HG03045 (cell line): ENCODE measurements at regions not wholly inside any gene's neighbourhood (a gene's known extent, or its start where the extent isn't known, plus 50 kb on each side); places are given as distances from the start of the nearest gene placed in this dataset.

Experiments
- ATAC-seq: cut with Tn5 transposase; IDR thresholded peaks from one replicate; pipeline ENCODE4 v1.9.1; 2021; ENCODE audit warnings: mild to moderate bottlenecking, moderate library complexity; ENCODE audit not compliant: unreplicated experiment

GRCh38 chr5:82812575-82812974 lies 264.6 kb downstream of the TMEM167A start:
- no peak for ATAC-seq

- no peak for ATAC-seq
These were observed 265.7 kb downstream of the TMEM167A start for GRCh38 chr5:82811490-82811889.

- ATAC-seq = no peak
These were observed 267.6 kb downstream of the TMEM167A start for GRCh38 chr5:82809420-82810143.

- no peak for ATAC-seq
These were observed 268.2 kb downstream of the TMEM167A start for GRCh38 chr5:82808960-82809359.

GRCh38 chr5:82807021-82807420 lies 270.2 kb downstream of the TMEM167A start:
- no peak for ATAC-seq

- ATAC-seq = no peak
These were observed 270.7 kb downstream of the TMEM167A start for GRCh38 chr5:82806513-82806912.

- ATAC-seq = no peak
These were observed 273.0 kb downstream of the TMEM167A start for GRCh38 chr5:82804155-82804690.

GRCh38 chr5:82802954-82803353 lies 274.2 kb downstream of the TMEM167A start:
- ATAC-seq = peak; percentile 67

- no peak for ATAC-seq
These were observed 276.4 kb downstream of the TMEM167A start for GRCh38 chr5:82800826-82801225.

GRCh38 chr5:82799361-82800077 lies 277.7 kb downstream of the TMEM167A start:
- ATAC-seq = no peak

- no peak for ATAC-seq
These were observed 278.5 kb downstream of the TMEM167A start for GRCh38 chr5:82798676-82799075.

- ATAC-seq = no peak
These were observed 280.4 kb downstream of the TMEM167A start for GRCh38 chr5:82796643-82797416.

- ATAC-seq = no peak
These were observed 282.3 kb downstream of the TMEM167A start for GRCh38 chr5:82794876-82795275.

GRCh38 chr5:82793808-82794419 lies 283.3 kb downstream of the TMEM167A start:
- ATAC-seq = no peak

GRCh38 chr5:82792096-82792495 lies 285.1 kb downstream of the TMEM167A start:
- ATAC-seq = no peak

GRCh38 chr5:82789095-82789494 lies 288.1 kb downstream of the TMEM167A start:
- no peak for ATAC-seq

- no peak for ATAC-seq
These were observed 290.4 kb downstream of the TMEM167A start for GRCh38 chr5:82786748-82787147.

GRCh38 chr5:82785882-82786509 lies 291.2 kb downstream of the TMEM167A start:
- no peak for ATAC-seq

GRCh38 chr5:82785456-82785855 lies 291.7 kb downstream of the TMEM167A start:
- no peak for ATAC-seq

GRCh38 chr5:82784521-82784920 lies 292.7 kb downstream of the TMEM167A start:
- no peak for ATAC-seq
